ENCODE measurements at regions not wholly inside any gene's neighbourhood (a gene's known extent, or its start where the extent isn't known, plus 50 kb on each side); places are given as distances from the start of the nearest gene placed in this dataset.
"Not testable (repeated sequence)": the region's sequence is repeated elsewhere in the genome, so short reads cannot be mapped to it uniquely, and the experiment has no call there.

DNA sequence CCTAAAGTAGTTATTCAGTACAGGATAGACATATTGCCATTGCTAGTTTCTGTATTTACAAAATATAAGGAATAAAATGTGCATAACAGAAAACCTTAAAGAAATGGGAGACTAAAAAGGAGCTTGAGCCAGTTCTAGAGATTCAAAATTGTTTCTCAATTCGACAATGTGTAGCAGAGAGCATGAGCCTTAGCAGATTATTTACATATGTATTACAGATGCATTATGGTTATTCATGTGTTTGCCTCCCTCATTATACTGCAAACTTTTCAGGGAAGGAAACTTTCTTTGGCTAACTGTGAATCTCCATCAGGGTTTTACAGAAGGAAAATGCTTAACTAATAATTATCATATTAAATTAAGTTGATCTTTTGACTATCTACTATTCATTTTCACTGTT lies 854.4 kb upstream of the SLC39A10 start:
- Histone ChIP-seq H3K4me3 (ENCODE audit: low read depth, low read length, poor library complexity, severe bottlenecking) (no peak overlapping the region), H3K79me2 (ENCODE audit: insufficient read depth, low read depth, low read length) (no peaks in the 10 kb centered on the region), H3K4me1 (ENCODE audit: insufficient read depth, low read length, poor library complexity, severe bottlenecking) (no peaks in the 10 kb centered on the region), H4K20me1 (ENCODE audit: insufficient read depth, low read length) (no peaks in the 10 kb centered on the region), H3K4me2 (ENCODE audit: low read length) (no peak overlapping the region), H3K9me2 (ENCODE audit: insufficient read depth, low read length) (no peaks in the 10 kb centered on the region), H3K27ac (ENCODE audit: low read depth, low read length, poor library complexity, severe bottlenecking) (no peak overlapping the region), H2AFZ (ENCODE audit: low read length) (no peak overlapping the region), H3K9me3 (ENCODE audit: low read length) (no peaks in the 10 kb centered on the region), H3K36me3 (ENCODE audit: insufficient read depth, low read length) (no peaks in the 10 kb centered on the region)
- TF ChIP-seq, protein P1, sequence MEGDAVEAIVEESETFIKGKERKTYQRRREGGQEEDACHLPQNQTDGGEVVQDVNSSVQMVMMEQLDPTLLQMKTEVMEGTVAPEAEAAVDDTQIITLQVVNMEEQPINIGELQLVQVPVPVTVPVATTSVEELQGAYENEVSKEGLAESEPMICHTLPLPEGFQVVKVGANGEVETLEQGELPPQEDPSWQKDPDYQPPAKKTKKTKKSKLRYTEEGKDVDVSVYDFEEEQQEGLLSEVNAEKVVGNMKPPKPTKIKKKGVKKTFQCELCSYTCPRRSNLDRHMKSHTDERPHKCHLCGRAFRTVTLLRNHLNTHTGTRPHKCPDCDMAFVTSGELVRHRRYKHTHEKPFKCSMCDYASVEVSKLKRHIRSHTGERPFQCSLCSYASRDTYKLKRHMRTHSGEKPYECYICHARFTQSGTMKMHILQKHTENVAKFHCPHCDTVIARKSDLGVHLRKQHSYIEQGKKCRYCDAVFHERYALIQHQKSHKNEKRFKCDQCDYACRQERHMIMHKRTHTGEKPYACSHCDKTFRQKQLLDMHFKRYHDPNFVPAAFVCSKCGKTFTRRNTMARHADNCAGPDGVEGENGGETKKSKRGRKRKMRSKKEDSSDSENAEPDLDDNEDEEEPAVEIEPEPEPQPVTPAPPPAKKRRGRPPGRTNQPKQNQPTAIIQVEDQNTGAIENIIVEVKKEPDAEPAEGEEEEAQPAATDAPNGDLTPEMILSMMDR (conservative IDR thresholded peaks at IDR 0.05; ENCODE audit: low read length): no peak
- TF ChIP-seq EZH2phosphoT487 (IDR thresholded peaks at IDR 0.05; ENCODE audit: borderline replicate concordance, low read depth, low read length): no peak
- DNase-seq (ENCODE audit: low spot score): no peak
- ChIA-PET POLR2A (interaction anchor here (0.8 kb wide), 1 partner anchor 923 kb away, joined by 5 read pairs; no protein-coding TSS in a partner anchor), CTCF (ENCODE audit: unreplicated experiment) (no interaction called here)
- BruUV-seq (replicated peaks): no TSS peak
- intact Hi-C loops (cut with micrococcal nuclease; ENCODE audit: unreplicated experiment): no loop called here

DNA sequence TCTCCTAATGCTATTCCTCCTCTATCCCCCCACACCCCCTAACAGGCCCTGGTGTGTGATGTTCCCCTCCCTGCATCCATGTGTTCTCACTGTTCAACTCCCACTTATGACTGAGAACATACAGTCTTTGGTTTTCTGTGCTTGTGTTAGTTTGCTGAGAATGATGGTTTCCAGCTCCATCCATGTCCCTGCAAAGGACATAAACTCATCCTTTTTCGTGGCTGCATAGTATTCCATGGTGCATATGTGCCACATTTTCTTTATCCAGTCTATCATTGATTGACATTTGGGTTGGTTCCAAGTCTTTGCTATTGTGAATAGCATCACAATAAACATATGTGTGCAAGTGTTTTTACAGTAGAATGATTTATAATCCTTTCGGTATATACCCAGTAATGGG lies 870.0 kb upstream of the SLC39A10 start:
- H3K9me3 ChIP-seq (ENCODE audit: low read length); H3K4me1 ChIP-seq (ENCODE audit: insufficient read depth, low read length, poor library complexity, severe bottlenecking); H3K9me2 ChIP-seq (ENCODE audit: insufficient read depth, low read length); H3K4me3 ChIP-seq (ENCODE audit: low read depth, low read length, poor library complexity, severe bottlenecking); BruUV-seq (replicated peaks); intact Hi-C loops (cut with micrococcal nuclease; ENCODE audit: unreplicated experiment); H3K36me3 ChIP-seq (ENCODE audit: insufficient read depth, low read length); H3K79me2 ChIP-seq (ENCODE audit: insufficient read depth, low read depth, low read length); DNase-seq (ENCODE audit: low spot score); H3K27ac ChIP-seq (ENCODE audit: low read depth, low read length, poor library complexity, severe bottlenecking); H4K20me1 ChIP-seq (ENCODE audit: insufficient read depth, low read length); H3K4me2 ChIP-seq (ENCODE audit: low read length); CTCF ChIA-PET (ENCODE audit: unreplicated experiment); H2AFZ ChIP-seq (ENCODE audit: low read length); POLR2A ChIA-PET: not testable (repeated sequence)

DNA sequence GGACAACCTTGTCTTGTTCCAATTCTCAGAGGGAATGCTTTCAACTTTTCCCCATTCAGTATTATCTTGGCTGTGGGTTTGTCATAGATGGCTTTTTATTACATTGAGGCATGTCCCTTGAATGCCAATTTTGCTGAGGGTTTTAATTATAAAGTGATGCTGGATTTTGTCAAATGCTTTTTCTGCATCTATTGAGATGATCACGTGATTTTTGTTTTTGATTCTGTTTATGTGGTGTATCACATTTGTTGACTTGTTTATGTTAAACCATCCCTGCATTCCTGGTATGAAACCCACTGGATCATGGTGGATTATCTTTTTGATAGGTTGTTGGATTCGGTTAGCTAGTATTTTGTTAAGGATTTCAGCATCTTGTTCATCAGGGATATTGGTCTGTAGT lies 885.6 kb upstream of the SLC39A10 start:
- intact Hi-C loops (cut with micrococcal nuclease; ENCODE audit: unreplicated experiment); H3K27ac ChIP-seq (ENCODE audit: low read depth, low read length, poor library complexity, severe bottlenecking); H3K36me3 ChIP-seq (ENCODE audit: insufficient read depth, low read length); BruUV-seq (replicated peaks); H3K79me2 ChIP-seq (ENCODE audit: insufficient read depth, low read depth, low read length); CTCF ChIA-PET (ENCODE audit: unreplicated experiment); H2AFZ ChIP-seq (ENCODE audit: low read length); H3K9me3 ChIP-seq (ENCODE audit: low read length); DNase-seq (ENCODE audit: low spot score); H4K20me1 ChIP-seq (ENCODE audit: insufficient read depth, low read length); H3K4me2 ChIP-seq (ENCODE audit: low read length); H3K4me1 ChIP-seq (ENCODE audit: insufficient read depth, low read length, poor library complexity, severe bottlenecking); H3K9me2 ChIP-seq (ENCODE audit: insufficient read depth, low read length); H3K4me3 ChIP-seq (ENCODE audit: low read depth, low read length, poor library complexity, severe bottlenecking): not testable (repeated sequence)
- POLR2A ChIA-PET: interaction anchor here (0.6 to 0.7 kb wide), 2 partner anchors 63 to 1155 kb away, joined by 3 read pairs; no protein-coding TSS in a partner anchor

DNA sequence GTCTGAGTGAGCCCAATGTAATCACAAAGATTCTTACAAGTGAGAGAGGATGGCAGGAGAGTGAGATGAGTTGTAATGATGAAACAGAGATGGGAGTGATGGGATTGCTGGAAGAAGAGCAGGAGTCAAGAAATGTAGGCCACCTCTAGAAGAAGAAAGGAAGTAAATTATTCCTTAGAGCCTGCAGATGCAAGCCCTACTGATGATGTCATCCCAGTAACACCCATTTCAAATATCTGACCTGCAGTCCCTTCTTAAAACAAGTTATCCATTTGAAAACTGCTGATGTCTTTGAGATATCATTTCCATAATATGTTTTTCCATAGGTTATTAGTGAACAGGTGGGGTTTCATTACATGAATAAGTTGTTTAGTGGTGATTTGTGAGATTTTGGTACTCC lies 888.0 kb upstream of the SLC39A10 start:
- TF ChIP-seq, protein P1 (conservative IDR thresholded peaks at IDR 0.05; ENCODE audit: low read length): no peak
- TF ChIP-seq EZH2phosphoT487 (IDR thresholded peaks at IDR 0.05; ENCODE audit: borderline replicate concordance, low read depth, low read length): no peak
- H3K27ac ChIP-seq (ENCODE audit: low read depth, low read length, poor library complexity, severe bottlenecking): no peak overlapping the region
- no peak overlapping the region for H3K4me2 ChIP-seq (ENCODE audit: low read length)
- H3K36me3 ChIP-seq (ENCODE audit: insufficient read depth, low read length): no peaks in the 10 kb centered on the region
- ChIA-PET POLR2A (no interaction called here), CTCF (ENCODE audit: unreplicated experiment) (no interaction called here)
- H3K4me3 ChIP-seq (ENCODE audit: low read depth, low read length, poor library complexity, severe bottlenecking): no peak overlapping the region
- H2AFZ ChIP-seq (ENCODE audit: low read length): no peak overlapping the region
- H3K9me3 ChIP-seq (ENCODE audit: low read length): no peaks in the 10 kb centered on the region
- DNase-seq (ENCODE audit: low spot score): no peak
- no peaks in the 10 kb centered on the region for H3K9me2 ChIP-seq (ENCODE audit: insufficient read depth, low read length)
- H3K79me2 ChIP-seq (ENCODE audit: insufficient read depth, low read depth, low read length): no peaks in the 10 kb centered on the region
- intact Hi-C loops (cut with micrococcal nuclease; ENCODE audit: unreplicated experiment): no loop called here
- BruUV-seq (replicated peaks): no TSS peak
- H4K20me1 ChIP-seq (ENCODE audit: insufficient read depth, low read length): no peaks in the 10 kb centered on the region
- no peaks in the 10 kb centered on the region for H3K4me1 ChIP-seq (ENCODE audit: insufficient read depth, low read length, poor library complexity, severe bottlenecking)
